ENCODE measurements at regions not wholly inside any gene's neighbourhood (a gene's known extent, or its start where the extent isn't known, plus 50 kb on each side); places are given as distances from the start of the nearest gene placed in this dataset.

- TF ChIP-seq EZH2 (IDR thresholded peaks at IDR 0.05; ENCODE audit: insufficient read depth, poor library complexity, severe bottlenecking) = no peak
- TF ChIP-seq EZH2phosphoT487 (IDR thresholded peaks at IDR 0.05; ENCODE audit: insufficient read depth, low read depth) = no peak
These were observed 119.7 kb downstream of the MACROH2A1 start for GRCh38 chr5:135279328-135279727.

GRCh38 chr5:135276151-135276550, 122.9 kb downstream of the MACROH2A1 start:
- DNase-seq = no peak
- Histone ChIP-seq H3K4me2 (ENCODE audit: unreplicated experiment) (no peak overlapping the region), H3F3A (ENCODE audit: insufficient read depth) (no peaks in the 10 kb centered on the region), H3K9me2 (ENCODE audit: insufficient read depth) (no peaks in the 10 kb centered on the region), H4K20me1 (ENCODE audit: insufficient read depth) (no peaks in the 10 kb centered on the region), H3K79me2 (ENCODE audit: insufficient read depth) (no peaks in the 10 kb centered on the region), H3K9ac (no peak overlapping the region), H3K27me3 (replicated peaks; ENCODE audit: insufficient read depth) (no peaks in the 10 kb centered on the region), H3K27ac (no peak overlapping the region), H3K4me3 (no peak overlapping the region), H3K36me3 (ENCODE audit: low read depth) (no peaks in the 10 kb centered on the region), H3K9me3 (ENCODE audit: low read depth) (no peaks in the 10 kb centered on the region), H3K4me1 (ENCODE audit: insufficient read depth) (peaks cover 4% of the 10 kb centered on the region; the same call in 1 of the 2 replicates), H2AFZ (no peak overlapping the region)
- TF ChIP-seq EZH2phosphoT487 (IDR thresholded peaks at IDR 0.05; ENCODE audit: insufficient read depth, low read depth) (no peak), EZH2 (IDR thresholded peaks at IDR 0.05; ENCODE audit: insufficient read depth, poor library complexity, severe bottlenecking) (no peak)
- WGBS, 2 experiments (ENCODE audit: low coverage in 1 of 2, low lambda C conversion rate in 2 of 2, missing lambda C conversion rate in 2 of 2) = 76 to 79% methylated on average over 6 of the region's 6 CpGs
- in situ Hi-C loops (cut with MboI) = no loop called here

More at GRCh38 chr5:135279328-135279727, 119.7 kb downstream of the MACROH2A1 start:
- no peak overlapping the region for H2AFZ ChIP-seq
- no peaks in the 10 kb centered on the region for H3K9me3 ChIP-seq (ENCODE audit: low read depth)
- no peak overlapping the region for H3K27ac ChIP-seq
- H3F3A ChIP-seq (ENCODE audit: insufficient read depth) = no peaks in the 10 kb centered on the region
- in situ Hi-C loops (cut with MboI) = no loop called here
- H3K36me3 ChIP-seq (ENCODE audit: low read depth) = no peaks in the 10 kb centered on the region
- no peak overlapping the region for H3K9ac ChIP-seq
- H4K20me1 ChIP-seq (ENCODE audit: insufficient read depth) = no peaks in the 10 kb centered on the region
- WGBS, 2 experiments (ENCODE audit: low coverage in 1 of 2, low lambda C conversion rate in 2 of 2, missing lambda C conversion rate in 2 of 2) = 58 to 60% methylated on average over 4 of the region's 4 CpGs
- H3K4me2 ChIP-seq (ENCODE audit: unreplicated experiment) = no peak overlapping the region
- no peaks in the 10 kb centered on the region for H3K9me2 ChIP-seq (ENCODE audit: insufficient read depth)
- H3K4me1 ChIP-seq (ENCODE audit: insufficient read depth) = peaks cover 4% of the 10 kb centered on the region; the same call in 1 of the 2 replicates
- H3K79me2 ChIP-seq (ENCODE audit: insufficient read depth) = no peaks in the 10 kb centered on the region
- DNase-seq = no peak
- no peak overlapping the region for H3K4me3 ChIP-seq
- peaks cover 13% of the 10 kb centered on the region for H3K27me3 ChIP-seq (replicated peaks; ENCODE audit: insufficient read depth)

DNA sequence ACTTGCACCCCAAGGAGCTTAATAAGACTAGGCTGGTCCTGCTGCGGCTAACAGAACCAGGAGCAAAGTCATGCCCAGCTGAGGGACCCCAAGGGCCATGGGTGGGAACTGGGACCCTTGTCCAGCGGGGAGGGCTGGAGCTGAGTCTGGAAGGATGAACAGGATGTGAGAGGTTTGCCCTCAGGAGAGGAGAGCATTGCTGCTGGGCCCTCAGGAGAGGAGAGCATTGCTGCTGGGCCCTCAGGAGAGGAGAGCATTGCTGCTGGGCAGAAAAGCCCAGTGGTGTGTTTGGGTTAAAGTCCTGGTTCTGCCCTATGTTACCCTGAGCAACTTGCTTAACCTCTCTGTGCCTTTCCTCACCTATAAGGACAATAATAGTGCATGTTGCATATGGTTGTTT, 125.8 kb downstream of the MACROH2A1 start:
- Histone ChIP-seq H3K79me2 (ENCODE audit: insufficient read depth) (no peaks in the 10 kb centered on the region), H3K27me3 (replicated peaks; ENCODE audit: insufficient read depth) (no peaks in the 10 kb centered on the region), H3K9me2 (ENCODE audit: insufficient read depth) (no peaks in the 10 kb centered on the region), H2AFZ (no peak overlapping the region), H3K4me3 (no peak overlapping the region), H3K9me3 (ENCODE audit: low read depth) (no peaks in the 10 kb centered on the region), H3K4me2 (ENCODE audit: unreplicated experiment) (no peak overlapping the region), H3K36me3 (ENCODE audit: low read depth) (no peaks in the 10 kb centered on the region), H3F3A (ENCODE audit: insufficient read depth) (no peaks in the 10 kb centered on the region), H3K9ac (no peak overlapping the region), H4K20me1 (ENCODE audit: insufficient read depth) (no peaks in the 10 kb centered on the region), H3K4me1 (ENCODE audit: insufficient read depth) (peaks cover 17% of the 10 kb centered on the region), H3K27ac (no peak overlapping the region)
- in situ Hi-C loops (cut with MboI) = no loop called here
- TF ChIP-seq EZH2 (IDR thresholded peaks at IDR 0.05; ENCODE audit: insufficient read depth, poor library complexity, severe bottlenecking) (no peak), EZH2phosphoT487 (IDR thresholded peaks at IDR 0.05; ENCODE audit: insufficient read depth, low read depth) (no peak)
- WGBS, 2 experiments (ENCODE audit: low coverage in 1 of 2, low lambda C conversion rate in 2 of 2, missing lambda C conversion rate in 2 of 2) = 86 to 90% methylated on average over 2 of the region's 2 CpGs
- DNase-seq = no peak

- no peak overlapping the region for H3K27ac ChIP-seq
- 78 to 81% methylated on average over 11 of the region's 11 CpGs for WGBS, 2 experiments (ENCODE audit: low coverage in 1 of 2, low lambda C conversion rate in 2 of 2, missing lambda C conversion rate in 2 of 2)
- no peak overlapping the region for H2AFZ ChIP-seq
These were observed 126.7 kb downstream of the MACROH2A1 start for GRCh38 chr5:135272311-135272805.

More at GRCh38 chr5:135272311-135272805, 126.7 kb downstream of the MACROH2A1 start:
- Histone ChIP-seq H3K9me2 (ENCODE audit: insufficient read depth) (no peaks in the 10 kb centered on the region), H3K4me3 (no peak overlapping the region), H4K20me1 (ENCODE audit: insufficient read depth) (no peaks in the 10 kb centered on the region), H3K9me3 (ENCODE audit: low read depth) (no peaks in the 10 kb centered on the region), H3F3A (ENCODE audit: insufficient read depth) (no peaks in the 10 kb centered on the region), H3K36me3 (ENCODE audit: low read depth) (no peaks in the 10 kb centered on the region), H3K27me3 (replicated peaks; ENCODE audit: insufficient read depth) (no peaks in the 10 kb centered on the region), H3K79me2 (ENCODE audit: insufficient read depth) (no peaks in the 10 kb centered on the region), H3K9ac (no peak overlapping the region), H3K4me2 (ENCODE audit: unreplicated experiment) (no peak overlapping the region), H3K4me1 (ENCODE audit: insufficient read depth) (peaks cover 17% of the 10 kb centered on the region)
- in situ Hi-C loops (cut with MboI) = no loop called here
- no peak for TF ChIP-seq EZH2 (IDR thresholded peaks at IDR 0.05; ENCODE audit: insufficient read depth, poor library complexity, severe bottlenecking)
- TF ChIP-seq EZH2phosphoT487 (IDR thresholded peaks at IDR 0.05; ENCODE audit: insufficient read depth, low read depth) = no peak
- DNase-seq = no peak
